Bone marrow (tissue), 2 donors: ENCODE measurements at regions not wholly inside any gene's neighbourhood (a gene's known extent, or its start where the extent isn't known, plus 50 kb on each side); places are given as distances from the start of the nearest gene placed in this dataset.
"Not testable (repeated sequence)": the region's sequence is repeated elsewhere in the genome, so short reads cannot be mapped to it uniquely, and the experiment has no call there.

Experiments
- DNase-seq, 2 donors: peaks; one replicate each; lab custom pipeline; 2025; lab: John Stamatoyannopoulos, UW

DNA sequence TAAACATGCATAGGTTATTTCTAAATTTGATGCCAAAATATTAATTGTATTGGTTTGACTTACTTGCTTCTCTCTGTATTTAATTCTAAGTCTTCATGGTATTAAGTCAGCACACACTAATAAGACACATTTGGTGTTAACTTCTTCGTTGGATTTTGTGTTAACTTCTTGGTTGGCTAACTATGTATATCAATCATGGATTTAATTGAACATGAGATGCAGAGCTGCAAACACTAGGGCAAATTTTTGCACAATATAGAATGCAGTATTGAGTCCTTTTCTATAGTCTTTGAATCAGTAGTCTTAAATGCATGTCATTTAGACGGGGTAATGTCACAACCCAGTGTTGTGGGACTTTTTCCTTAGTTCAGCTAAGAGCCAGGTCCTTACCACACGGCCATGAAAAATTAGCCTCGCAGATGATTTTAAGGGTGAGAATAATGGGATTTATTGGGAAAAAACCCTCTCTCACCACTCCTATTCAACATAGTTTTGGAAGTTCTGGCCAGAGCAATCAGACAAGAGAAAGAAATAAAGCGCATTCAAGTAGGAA is 142.9 kb upstream of the TRIM24 start:
- no peak for DNase-seq

DNA sequence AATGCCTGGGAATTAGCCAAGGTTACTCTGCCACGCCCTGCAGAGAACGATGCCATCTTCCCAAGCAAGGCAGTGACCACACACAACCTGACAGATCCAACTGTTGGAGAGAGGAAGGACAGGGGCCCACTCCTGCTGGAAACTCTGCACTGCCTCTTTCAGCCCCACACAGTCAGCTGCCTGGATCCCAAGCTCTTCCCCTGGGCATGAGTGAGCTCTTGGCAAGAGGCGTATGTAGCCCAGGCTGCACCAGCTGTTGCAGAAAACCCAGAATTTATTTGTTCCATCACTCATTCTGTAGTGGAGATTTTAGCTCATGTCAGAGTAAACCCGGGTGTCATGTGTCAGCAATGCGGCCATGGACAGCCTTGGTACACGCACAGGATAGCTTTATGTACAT is 135.1 kb upstream of the TRIM24 start:
- no peak for DNase-seq

DNA sequence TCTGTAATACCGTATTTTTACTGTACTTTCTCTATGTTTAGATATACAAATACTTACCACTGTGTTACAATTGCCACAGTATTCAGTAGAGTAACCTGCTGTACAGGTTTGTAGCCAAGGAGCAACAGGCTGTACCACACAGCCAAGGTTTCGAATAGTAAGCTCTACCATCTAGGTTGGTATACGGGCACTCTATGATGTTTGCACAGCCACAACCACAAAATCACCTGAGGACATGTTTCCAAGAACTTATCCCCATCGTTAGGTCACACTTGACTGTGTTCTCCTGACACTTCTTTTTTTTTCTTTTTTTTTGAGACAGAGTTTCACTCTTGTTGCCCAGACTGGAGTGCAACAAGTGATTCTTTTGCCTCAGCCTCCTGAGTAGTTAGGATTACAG is 134.6 kb upstream of the TRIM24 start:
- no peak for DNase-seq

DNA sequence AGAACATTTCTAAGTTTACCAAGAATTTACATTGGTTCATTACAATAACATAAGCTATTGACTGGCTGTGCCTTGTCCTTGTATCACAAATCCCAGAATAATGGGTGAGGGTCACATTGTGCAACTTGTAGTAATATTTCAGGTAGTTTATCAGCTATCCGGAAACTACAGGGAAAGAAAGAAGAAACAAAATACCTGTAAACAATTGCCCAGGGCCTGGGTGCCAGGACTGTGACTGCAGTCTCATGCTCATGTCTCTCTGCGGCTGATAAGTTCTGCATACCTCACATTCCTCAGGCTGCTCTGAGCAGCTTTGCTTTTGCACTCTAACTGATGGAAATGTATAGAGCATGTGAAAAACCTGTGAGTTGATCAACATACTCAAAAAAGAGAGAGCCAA is 131.8 kb upstream of the TRIM24 start:
- DNase-seq, result no peak

DNA sequence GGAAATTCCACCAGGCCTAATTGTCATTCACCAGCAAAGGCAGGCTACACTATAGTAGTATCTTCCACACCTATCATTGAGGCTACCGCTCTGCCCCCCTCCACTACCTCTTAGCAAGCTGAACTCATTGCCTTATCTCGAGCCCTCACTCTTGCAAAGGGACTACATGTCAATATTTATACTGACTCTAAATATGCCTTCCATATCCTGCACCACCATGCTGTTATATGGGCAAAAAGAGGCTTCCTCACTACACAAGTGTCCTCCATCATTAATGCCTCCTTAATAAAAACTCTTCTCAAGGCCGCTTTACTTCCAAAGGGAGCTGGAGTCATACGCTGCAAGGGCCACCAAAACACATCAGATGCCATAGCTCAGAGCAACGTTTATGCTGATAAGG is 127.2 kb upstream of the TRIM24 start:
- DNase-seq, result not testable (repeated sequence)

DNA sequence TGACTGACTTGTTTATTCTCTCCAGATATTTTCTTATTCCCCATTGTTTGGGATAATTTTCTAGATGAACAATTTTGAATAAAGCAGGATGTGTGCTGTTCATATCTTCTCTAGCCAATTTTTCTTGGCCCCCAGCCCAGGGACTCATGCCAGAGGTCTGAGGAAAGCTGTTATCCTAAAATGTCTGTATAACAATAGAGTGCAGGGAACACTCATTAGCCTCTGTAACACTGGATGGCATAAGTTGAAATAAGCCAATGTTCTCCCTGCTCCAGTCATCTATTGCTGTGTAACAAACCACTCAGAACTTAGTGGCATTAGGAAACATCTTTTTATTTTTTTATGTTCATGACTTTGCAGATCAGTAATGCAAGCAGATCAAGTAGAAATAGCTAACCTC is 121.7 kb upstream of the TRIM24 start:
- no peak for DNase-seq

DNA sequence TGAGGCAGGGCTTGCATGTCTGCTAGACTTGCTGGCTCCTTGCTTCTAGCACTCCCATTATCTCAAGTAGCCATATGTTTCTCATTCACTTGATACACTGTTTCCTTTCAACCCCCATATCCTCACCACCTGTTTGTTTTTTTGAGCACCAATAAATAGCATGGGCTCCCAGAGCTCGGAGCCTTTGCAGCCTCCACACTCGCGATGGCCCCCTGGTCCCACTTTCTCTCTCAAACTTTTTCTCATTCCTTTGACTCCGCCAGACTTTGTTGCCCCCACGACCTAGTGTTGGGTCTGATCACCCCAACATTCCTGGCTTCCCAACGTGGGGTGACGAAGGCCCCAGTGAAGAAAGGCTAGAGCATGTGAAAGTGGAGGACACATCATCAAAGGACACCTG is 120.8 kb upstream of the TRIM24 start:
- DNase-seq, result not testable (repeated sequence)

DNA sequence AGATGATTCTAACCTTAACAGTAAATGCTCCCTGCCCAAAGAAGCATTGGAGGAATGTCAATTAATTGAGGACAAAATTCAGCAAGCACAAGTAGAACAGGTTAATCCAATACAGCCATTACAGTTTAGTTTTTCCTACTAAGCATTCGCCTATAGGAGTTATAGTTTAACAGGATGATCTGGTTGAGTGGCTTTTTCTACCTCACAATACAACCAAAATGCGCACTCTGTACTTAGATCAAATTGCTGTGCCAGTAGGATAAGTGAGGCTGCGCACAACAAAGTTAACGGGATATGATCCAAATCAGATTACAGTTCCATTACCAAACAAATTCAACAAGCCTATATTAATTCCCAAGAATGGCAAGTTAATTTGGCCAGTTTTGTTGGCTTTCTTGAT is 117.1 kb upstream of the TRIM24 start:
- no peak for DNase-seq

DNA sequence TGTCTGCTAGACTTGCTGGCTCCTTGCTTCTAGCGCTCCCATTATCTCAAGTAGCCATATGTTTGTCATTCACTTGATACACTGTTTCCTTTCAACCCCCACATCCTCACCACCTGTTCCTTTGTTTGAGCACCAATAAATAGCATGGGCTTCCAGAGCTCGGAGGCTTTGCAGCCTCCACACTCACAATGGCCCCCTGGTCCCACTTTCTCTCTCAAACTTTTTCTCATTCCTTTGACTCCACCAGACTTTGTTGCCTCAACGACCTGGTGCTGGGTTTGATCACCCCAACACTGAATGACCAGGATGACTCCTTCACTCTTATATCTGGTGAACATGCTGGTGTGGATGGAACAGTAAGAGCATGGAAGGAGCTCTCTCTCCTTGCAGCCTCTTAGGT is 114.5 kb upstream of the TRIM24 start:
- DNase-seq, result no peak

DNA sequence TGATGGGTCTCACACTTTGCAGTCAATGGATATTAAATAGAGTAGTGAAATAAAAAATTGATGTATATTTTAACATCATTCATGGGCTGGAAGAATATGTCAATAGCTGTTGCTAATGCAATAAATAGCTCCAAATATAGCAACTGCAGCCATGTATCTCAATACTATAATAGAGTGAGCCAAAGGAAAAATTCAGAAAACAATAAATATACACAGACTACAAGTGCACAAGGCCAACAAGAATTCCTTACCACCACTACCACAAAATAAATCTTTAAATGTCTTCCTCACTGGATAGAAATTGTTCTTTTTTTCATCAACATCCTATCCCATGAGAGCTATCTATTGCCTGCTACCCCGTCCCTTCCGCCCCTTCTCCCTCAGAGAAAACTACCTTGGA is 113.1 kb upstream of the TRIM24 start:
- no peak for DNase-seq

DNA sequence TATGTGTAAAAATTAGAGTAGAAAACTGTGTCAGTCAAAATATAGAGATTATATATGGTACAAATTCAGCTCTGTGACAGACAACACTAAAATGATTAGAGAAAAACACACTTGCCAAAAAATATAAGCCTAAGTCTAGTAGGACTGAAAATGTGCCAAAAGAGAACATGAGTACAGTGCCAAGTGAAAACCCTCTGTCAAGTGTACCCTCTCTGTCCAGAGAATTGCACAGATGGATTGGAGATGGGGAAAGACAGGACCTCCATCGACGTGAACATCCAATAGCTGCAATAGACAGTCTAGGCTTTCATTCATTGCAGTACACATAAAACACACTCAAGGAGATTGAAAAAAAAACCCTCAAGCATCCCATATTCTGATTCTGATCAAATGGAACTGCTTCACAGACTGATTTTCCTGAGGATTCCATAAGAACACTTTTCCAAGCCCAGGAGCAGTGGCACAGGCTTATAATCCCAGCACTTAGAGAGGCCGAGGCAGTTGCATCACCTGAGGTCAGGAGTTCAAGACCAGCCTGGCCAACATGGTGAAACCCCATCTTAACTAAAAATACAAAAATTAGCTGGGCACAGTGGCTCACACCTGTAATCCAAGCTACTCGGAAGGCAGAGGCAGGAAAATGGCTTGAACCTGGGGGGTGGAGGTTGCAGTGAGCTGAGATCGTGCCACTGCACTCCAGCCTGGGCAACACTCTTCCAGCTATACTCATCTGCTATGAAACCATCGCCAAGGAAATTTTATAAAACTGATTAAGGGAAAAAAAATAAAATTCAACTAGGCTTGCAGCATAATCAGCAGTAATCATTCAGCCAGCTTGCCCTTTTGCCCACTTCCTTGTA is 110.0 kb upstream of the TRIM24 start:
- no peak for DNase-seq

DNA sequence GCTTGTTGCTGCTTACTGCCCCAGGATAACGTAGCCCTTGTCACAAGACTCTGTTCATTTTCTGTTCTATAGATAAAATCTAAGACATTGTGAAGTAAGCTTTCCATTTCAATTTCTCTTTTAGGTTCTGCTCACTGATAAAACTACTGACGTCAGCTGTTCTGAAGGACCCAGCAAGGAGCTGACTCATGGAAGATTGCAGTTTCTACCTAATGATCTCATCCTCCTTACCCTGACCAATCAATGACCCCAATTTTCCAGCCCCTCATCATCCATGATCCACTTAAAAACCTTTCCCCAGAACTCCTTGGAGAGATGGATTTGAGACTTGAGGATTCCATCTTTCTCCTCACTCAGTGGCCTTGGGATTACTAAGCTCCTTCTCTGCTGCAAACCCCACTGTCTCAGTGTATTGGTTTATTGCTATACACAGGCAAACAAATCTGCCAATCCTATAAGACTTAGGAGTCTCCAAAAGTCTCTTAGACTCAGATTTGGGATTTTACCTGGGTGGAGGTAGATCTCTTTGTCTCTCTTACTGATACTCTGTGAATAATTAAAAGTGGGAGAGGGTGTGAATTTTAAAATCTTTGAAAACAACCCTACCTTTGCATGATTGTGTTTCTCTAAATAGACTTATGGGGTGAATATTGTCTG is 109.2 kb upstream of the TRIM24 start:
- no peak for DNase-seq

DNA sequence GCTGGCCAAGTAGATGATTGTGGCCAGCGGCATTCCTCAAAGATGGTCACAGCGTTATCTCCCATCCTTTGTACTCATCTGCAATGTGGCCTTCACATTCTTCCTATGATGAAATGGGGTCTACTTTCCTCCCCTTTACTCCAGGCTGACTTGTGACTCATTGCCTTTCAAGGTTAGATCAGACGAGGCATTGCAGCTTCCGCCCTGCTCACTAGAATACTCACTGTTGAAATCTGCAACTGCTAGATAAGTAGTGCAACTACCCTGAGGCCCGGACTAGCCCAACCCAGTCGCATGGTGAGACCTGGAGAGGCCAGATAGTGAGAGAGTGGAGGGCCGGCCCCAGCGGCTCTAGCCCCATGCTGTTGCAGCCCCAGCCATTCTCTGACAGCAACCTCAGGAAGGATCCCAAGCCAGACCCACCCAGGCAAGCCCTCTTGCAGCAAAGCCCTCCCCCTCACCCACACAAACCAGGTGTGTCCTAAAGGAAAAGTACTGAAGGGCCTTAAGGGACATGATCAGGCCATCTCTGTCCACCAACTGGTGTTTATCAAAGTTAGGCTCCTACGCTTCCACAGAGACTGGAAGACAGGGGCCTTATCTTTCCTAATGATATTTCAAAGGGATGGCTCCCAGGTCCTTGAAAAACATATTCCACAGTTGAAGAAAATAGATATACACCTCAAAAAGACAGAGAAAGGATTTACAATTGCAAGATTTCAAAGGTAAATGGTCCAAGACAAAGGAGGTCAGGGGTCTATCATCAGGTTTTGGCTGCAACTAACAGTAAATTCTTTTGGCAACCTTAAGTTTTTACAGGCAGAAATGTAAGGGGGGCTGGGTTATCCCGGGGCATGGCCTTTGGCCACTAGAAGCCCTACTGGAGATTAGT is 107.2 kb upstream of the TRIM24 start:
- DNase-seq, result no peak

DNA sequence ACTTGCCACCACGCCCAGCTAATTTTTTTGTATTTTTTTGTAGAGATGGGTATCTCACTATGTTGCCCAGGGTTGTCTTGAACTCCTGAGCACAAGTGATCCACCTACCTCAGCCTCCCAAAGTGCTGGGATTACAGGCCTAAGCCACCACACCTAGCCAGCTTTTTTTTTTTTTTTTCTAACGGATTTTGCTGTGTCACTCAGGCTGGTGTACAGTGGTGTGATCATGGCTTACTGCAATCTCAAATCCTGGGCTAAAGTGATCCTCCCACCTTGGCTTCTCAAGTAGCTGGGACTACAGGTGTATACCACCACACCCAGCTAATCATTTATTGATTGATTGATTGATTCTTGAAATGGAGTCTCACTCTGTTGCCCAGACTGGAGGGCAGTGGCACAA is 106.0 kb upstream of the TRIM24 start:
- DNase-seq, result no peak

DNA sequence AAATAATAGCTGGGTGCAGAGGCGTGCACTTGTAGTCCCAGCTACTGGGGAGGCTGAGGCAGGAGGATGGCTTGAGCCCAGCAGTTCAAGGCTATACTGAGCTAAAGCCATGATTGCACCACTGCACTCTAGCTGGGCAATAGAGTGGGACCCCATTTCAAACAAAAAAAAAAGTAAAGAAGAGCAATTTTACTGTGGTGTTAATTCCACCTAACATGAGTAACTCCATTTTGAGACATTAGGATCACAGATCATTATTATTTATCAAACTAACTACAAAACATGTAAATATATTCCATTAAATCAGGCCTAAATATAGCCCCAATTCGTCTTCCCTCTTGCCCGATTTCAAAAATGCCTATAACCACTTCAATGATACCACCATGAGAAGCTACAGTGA is 104.8 kb upstream of the TRIM24 start:
- no peak for DNase-seq

DNA sequence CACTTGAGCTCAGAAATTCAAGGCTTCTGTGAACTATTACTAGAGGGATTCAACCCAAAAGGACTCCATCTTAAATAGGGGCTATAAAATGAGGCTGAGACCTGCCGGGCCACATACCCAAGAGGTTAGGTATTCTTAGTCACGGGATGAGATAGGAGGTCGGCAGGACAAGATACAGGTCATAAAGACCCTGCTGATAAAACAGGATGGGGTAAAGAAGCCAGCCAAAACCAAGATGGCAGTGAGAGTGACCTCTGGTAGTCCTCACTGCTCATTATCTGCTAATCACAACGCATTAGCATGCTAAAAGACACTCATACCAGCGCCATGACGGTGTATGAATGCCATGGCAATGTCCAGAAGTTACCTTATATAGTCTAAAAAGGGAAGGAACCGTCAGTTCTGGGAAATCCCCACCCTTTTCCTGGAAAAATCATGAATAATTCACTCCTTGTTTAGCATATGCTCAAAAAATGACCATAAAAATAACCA is 101.2 kb upstream of the TRIM24 start:
- DNase-seq, result no peak

DNA sequence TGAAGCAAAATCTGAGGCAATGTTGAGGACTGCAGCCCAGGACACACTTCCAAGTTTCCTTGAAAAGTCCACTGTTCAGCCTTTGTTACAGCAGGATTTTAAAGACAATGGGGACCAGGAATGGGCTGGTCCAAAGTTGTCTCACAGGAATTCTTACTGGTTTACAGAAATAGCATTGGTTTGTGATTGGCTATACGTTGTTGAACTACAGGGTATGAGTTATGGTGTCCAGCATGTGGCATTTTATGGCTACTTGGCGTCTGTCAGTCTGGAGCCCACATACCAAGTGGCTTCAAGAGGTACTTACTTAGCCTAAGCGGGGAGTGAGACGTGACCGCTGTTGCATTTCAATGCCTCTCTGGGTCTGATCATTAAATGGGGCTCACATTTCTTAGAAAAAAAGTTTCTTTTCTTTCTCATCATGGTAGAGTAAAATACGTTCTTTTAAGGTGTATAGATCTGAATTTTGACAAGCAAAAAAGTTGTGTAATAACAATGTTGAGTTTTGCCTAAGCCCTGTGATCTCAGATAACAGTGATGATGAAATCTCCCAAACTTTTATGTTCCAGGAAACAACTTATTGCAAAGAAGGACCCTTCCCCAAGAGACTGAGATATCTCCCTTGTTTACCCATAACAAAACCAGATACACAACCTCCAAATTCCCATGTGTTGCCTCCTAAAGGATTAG is 100.0 kb upstream of the TRIM24 start:
- DNase-seq, result no peak

DNA sequence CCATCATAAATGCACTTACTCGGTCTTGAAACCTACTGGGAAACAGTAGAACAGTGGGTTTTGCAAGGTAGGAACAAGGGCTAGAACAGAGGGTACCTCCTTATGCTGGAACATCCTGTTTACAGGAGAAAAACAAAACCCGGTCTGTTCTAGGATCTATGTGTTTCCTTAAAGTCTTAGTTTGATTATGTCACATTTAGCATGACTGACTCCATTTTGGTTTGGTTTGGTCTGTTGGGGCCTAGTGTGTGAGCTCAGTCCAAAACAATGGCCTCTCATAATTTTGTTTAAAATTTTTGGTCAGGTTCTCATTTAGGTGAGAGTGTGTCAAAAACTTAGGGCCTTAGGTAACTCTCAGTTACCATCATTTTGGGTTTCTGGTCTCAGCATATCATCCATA is 96.3 kb upstream of the TRIM24 start:
- DNase-seq, result no peak

DNA sequence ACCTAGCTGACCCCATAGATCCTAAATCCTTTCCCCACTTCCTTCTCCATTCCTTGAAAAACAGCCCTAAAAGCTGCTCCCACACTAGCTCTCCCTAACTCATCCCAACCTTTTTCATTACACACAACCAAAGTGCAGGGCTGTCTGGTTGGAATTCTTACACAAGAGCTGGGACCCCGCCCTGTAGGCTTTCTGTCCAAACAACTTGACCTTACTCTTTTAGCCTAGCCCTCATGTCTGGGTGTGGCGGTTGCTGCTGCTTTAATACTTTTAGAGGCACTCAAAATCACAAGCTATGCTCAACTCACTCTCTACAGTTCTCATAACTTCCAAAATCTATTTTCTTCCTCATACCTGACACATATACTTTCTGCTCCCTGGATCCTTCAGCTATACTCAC is 93.9 kb upstream of the TRIM24 start:
- DNase-seq, result not testable (repeated sequence)

DNA sequence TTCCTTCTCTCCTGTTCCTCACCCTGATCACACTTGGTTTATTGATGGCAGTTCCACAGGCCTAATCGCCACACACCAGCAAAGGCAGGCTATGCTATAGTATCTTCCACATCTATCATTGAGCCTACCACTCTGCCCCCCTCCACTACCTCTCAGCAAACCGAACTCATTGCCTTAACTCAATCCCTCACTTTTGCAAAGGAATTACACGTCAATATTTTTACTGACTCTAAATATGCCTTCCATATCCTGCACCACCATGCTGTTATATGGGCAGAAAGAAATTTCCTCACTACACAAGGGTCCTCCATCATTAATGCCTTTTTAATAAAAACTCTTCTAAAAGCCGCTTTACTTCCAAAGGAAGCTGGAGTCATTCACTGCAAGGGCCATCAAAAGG is 93.4 kb upstream of the TRIM24 start:
- not testable (repeated sequence) for DNase-seq

DNA sequence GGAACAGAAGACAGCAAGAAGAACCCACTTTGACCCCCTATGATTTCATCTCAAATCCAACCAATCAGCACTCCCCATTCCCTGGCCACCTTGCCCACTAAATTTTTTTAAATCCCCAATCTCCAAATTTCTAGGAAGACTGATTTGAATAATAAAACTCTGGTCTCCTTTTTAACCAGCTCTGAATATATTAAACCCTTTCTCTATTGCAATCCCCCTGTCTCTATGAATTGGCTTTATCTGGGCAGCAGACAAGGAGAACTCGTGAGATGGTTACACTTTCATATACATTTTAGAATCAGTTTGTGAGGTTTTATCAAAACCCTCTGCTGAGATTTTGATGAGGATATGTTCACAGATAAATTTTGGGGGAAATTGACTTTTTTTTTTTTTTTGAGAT is 90.3 kb upstream of the TRIM24 start:
- no peak for DNase-seq

DNA sequence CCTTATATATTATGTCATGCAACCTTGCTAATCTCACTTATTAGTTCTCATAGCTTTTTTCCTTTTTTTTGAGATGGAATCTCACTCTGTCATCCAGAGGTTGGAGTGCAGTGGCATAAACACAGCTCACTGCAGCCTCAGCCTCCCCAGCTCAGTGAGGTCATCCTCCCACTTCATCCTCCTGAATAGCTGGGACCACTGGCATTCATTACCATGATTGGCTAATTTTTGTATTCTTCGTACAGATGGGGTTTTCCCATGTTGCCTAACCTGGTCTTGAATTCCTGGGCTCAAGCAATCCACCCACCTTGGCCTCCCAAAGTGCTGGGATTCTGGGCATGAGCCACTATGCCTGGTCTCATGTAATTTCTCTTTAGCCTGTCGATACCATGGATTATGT is 89.1 kb upstream of the TRIM24 start:
- DNase-seq, result no peak
